Neural progenitor cell (in vitro differentiated cells): ENCODE measurements at regions not wholly inside any gene's neighbourhood (a gene's known extent, or its start where the extent isn't known, plus 50 kb on each side); places are given as distances from the start of the nearest gene placed in this dataset.

Experiments used
- DNase-seq: peaks from one replicate; pipeline ENCODE4 v3.0.0-alpha.2; 2016; ENCODE audit warnings: low spot score
- H2AFZ ChIP-seq: fragments of 200-600 bp; sonication (generic); replicated peaks from 2 replicates; pipeline ENCODE4 v1.6.1; 2016; ENCODE audit warnings: antibody characterized with exemption
- H3F3A ChIP-seq: fragments of 200-600 bp; sonication (generic); 2 replicates; pipeline ENCODE4 v1.6.1; 2016; ENCODE audit warnings: antibody characterized with exemption, low read depth
- H3K27ac ChIP-seq: fragments of 200-600 bp; sonication (generic); 2 replicates; pipeline ENCODE4 v1.5.1; 2016; ENCODE audit warnings: mild to moderate bottlenecking
- H3K27me3 ChIP-seq: fragments of 200-600 bp; sonication (generic); 2 replicates; pipeline ENCODE4 v1.6.1; 2016; ENCODE audit warnings: mild to moderate bottlenecking, moderate library complexity
- H3K36me3 ChIP-seq: fragments of 200-600 bp; sonication (generic); 2 replicates; pipeline ENCODE4 v1.5.1; 2016
- H3K4me1 ChIP-seq: fragments of 200-600 bp; sonication (generic); 2 replicates; pipeline ENCODE4 v1.6.1; 2016; ENCODE audit warnings: mixed run types
- H3K4me2 ChIP-seq: fragments of 200-600 bp; sonication (generic); 2 replicates; pipeline ENCODE4 v1.6.1; 2016
- H3K4me3 ChIP-seq: fragments of 200-600 bp; sonication (generic); 2 replicates; pipeline ENCODE4 v1.5.1; 2016
- H3K79me2 ChIP-seq: fragments of 200-600 bp; sonication (generic); 2 replicates; pipeline ENCODE4 v1.6.1; 2016; ENCODE audit warnings: low read depth
- H3K9ac ChIP-seq: fragments of 200-600 bp; sonication (generic); 2 replicates; pipeline ENCODE4 v1.6.1; 2016
- H3K9me3 ChIP-seq: fragments of 200-600 bp; sonication (generic); 2 replicates; pipeline ENCODE4 v1.5.1; 2016; ENCODE audit warnings: low read depth
- H4K20me1 ChIP-seq: fragments of 200-600 bp; sonication (generic); 2 replicates; pipeline ENCODE4 v1.6.1; 2016; ENCODE audit warnings: low read depth
- H3K27ac Mint-ChIP-seq: 3 replicates; pipeline ENCODE4 v1.8.0; 2021; ENCODE audit warnings: mixed read lengths
- H3K27me3 Mint-ChIP-seq: 2 replicates; pipeline ENCODE4 v1.8.0; 2022; ENCODE audit warnings: low read depth, mild to moderate bottlenecking, inconsistent platforms, moderate library complexity, mixed read lengths; ENCODE audit not compliant: insufficient read depth
- H3K36me3 Mint-ChIP-seq: 3 replicates; pipeline ENCODE4 v1.8.0; 2021; ENCODE audit warnings: mixed read lengths
- H3K4me1 Mint-ChIP-seq: 3 replicates; pipeline ENCODE4 v1.8.0; 2021; ENCODE audit warnings: mixed read lengths
- H3K4me3 Mint-ChIP-seq: 3 replicates; pipeline ENCODE4 v1.8.0; 2021; ENCODE audit warnings: mild to moderate bottlenecking, moderate library complexity, mixed read lengths
- H3K9me3 Mint-ChIP-seq: 3 replicates; pipeline ENCODE4 v1.8.0; 2020; ENCODE audit warnings: mixed read lengths
- CTCF ChIP-seq: fragments of 200-600 bp; sonication (generic); IDR thresholded peaks from 2 replicates; pipeline ENCODE4 v1.5.1; 2017; ENCODE audit warnings: antibody characterized with exemption, mild to moderate bottlenecking
- EZH2 ChIP-seq: fragments of 200-600 bp; sonication (generic); IDR thresholded peaks from 2 replicates; pipeline ENCODE4 v1.6.1; 2017; ENCODE audit warnings: antibody characterized with exemption, mild to moderate bottlenecking, moderate library complexity
- EZH2phosphoT487 ChIP-seq: fragments of 200-600 bp; sonication (generic); IDR thresholded peaks from 2 replicates; pipeline ENCODE4 v1.6.1; 2017; ENCODE audit warnings: antibody characterized with exemption

GRCh38 chr19:28972058-28972852 is 240.7 kb downstream of the UQCRFS1 start:
- no peak for DNase-seq
- Mint-ChIP-seq H3K4me1 (peaks cover 4% of the 10 kb centered on the region), H3K36me3 (no peaks in the 10 kb centered on the region), H3K27me3 (peaks cover 7% of the 10 kb centered on the region), H3K27ac (no peak overlapping the region), H3K9me3 (no peaks in the 10 kb centered on the region), H3K4me3 (no peak overlapping the region)
- Histone ChIP-seq H3K9me3 (no peaks in the 10 kb centered on the region), H3K79me2 (no peaks in the 10 kb centered on the region), H3K4me1 (peaks cover 5% of the 10 kb centered on the region), H3K4me2 (no peak overlapping the region), H2AFZ (no peak overlapping the region), H3K36me3 (no peaks in the 10 kb centered on the region), H3K4me3 (no peak overlapping the region), H3K9ac (no peak overlapping the region), H3K27ac (no peak overlapping the region), H3K27me3 (no peaks in the 10 kb centered on the region), H3F3A (peaks cover 3% of the 10 kb centered on the region), H4K20me1 (no peaks in the 10 kb centered on the region)
- TF ChIP-seq EZH2phosphoT487 (no peak), CTCF (no peak), EZH2 (no peak)

GRCh38 chr19:28971513-28971912 is 241.4 kb downstream of the UQCRFS1 start:
- H3K27ac ChIP-seq, result no peak overlapping the region
- peaks cover 6% of the 10 kb centered on the region for H3K27me3 Mint-ChIP-seq

GRCh38 chr19:28971049-28971448 is 241.9 kb downstream of the UQCRFS1 start:
- H3K9me3 Mint-ChIP-seq, result no peaks in the 10 kb centered on the region

More at GRCh38 chr19:28971513-28971912, 241.4 kb downstream of the UQCRFS1 start:
- Histone ChIP-seq H4K20me1 (no peaks in the 10 kb centered on the region), H3K4me2 (no peak overlapping the region), H3K4me1 (peaks cover 13% of the 10 kb centered on the region), H3K27me3 (no peaks in the 10 kb centered on the region), H3K79me2 (no peaks in the 10 kb centered on the region), H3K4me3 (no peak overlapping the region), H3K9ac (no peak overlapping the region), H2AFZ (no peak overlapping the region), H3F3A (peaks cover 10% of the 10 kb centered on the region), H3K36me3 (no peaks in the 10 kb centered on the region), H3K9me3 (no peaks in the 10 kb centered on the region)
- DNase-seq, result no peak
- TF ChIP-seq EZH2phosphoT487 (no peak), EZH2 (no peak), CTCF (no peak)
- no peaks in the 10 kb centered on the region for H3K36me3 Mint-ChIP-seq
- no peak overlapping the region for H3K4me3 Mint-ChIP-seq
- no peak overlapping the region for H3K27ac Mint-ChIP-seq
- peaks cover 10% of the 10 kb centered on the region for H3K4me1 Mint-ChIP-seq
- no peaks in the 10 kb centered on the region for H3K9me3 Mint-ChIP-seq

More at GRCh38 chr19:28971049-28971448, 241.9 kb downstream of the UQCRFS1 start:
- peaks cover 5% of the 10 kb centered on the region for H3K27me3 Mint-ChIP-seq
- no peaks in the 10 kb centered on the region for H3K27me3 ChIP-seq
- peaks cover 11% of the 10 kb centered on the region for H3F3A ChIP-seq
- DNase-seq, result no peak
- H3K4me3 Mint-ChIP-seq, result no peak overlapping the region
- no peak overlapping the region for H2AFZ ChIP-seq
- H3K79me2 ChIP-seq, result no peaks in the 10 kb centered on the region
- TF ChIP-seq EZH2 (no peak), EZH2phosphoT487 (no peak), CTCF (no peak)
- no peak overlapping the region for H3K9ac ChIP-seq
- H3K4me2 ChIP-seq, result no peak overlapping the region
- H3K36me3 Mint-ChIP-seq, result no peaks in the 10 kb centered on the region
- H3K4me1 ChIP-seq, result peaks cover 17% of the 10 kb centered on the region
- no peaks in the 10 kb centered on the region for H3K36me3 ChIP-seq
- no peak overlapping the region for H3K4me3 ChIP-seq
- H3K27ac Mint-ChIP-seq, result no peak overlapping the region
- no peaks in the 10 kb centered on the region for H3K9me3 ChIP-seq
- no peak overlapping the region for H3K27ac ChIP-seq
- H3K4me1 Mint-ChIP-seq, result peaks cover 10% of the 10 kb centered on the region
- H4K20me1 ChIP-seq, result no peaks in the 10 kb centered on the region
